OCI-LY7 (cell line): ENCODE measurements at regions not wholly inside any gene's neighbourhood (a gene's known extent, or its start where the extent isn't known, plus 50 kb on each side); places are given as distances from the start of the nearest gene placed in this dataset.

ENCODE experiments used
- EZH2phosphoT487 ChIP-seq: fragments of 200-600 bp; sonication (generic); IDR thresholded peaks from 2 replicates; pipeline ENCODE4 v1.6.1; 2018; ENCODE audit warnings: low read depth, borderline replicate concordance, mild to moderate bottlenecking, mixed run types, antibody characterized with exemption, low read length, moderate library complexity, mixed read lengths
- TF ChIP-seq, protein P1 (sequence below): fragments of 200-600 bp; sonication (generic); conservative IDR thresholded peaks from 2 replicates; pipeline ENCODE4 v1.5.1; 2014; ENCODE audit warnings: mild to moderate bottlenecking, antibody characterized with exemption, low read length, moderate library complexity, mixed read lengths

DNA sequence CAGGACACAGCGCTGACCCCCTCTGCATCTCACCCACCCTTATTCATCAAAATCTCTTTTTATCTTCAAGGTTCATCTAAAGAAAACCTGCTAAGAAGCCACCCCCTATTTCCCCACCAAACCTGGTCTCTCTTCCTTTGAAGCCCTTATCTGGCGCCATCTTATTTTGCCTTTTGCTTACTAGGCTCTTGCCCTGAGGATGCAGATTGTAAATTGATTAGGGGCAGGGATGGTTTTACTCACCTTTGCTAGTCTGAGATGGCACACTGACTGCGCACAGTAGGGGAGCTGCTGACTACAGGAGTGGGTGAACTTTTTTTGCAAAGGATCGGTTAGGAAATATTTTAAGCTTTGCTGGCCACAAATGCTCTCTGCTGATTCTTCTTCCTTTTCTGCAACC, 78.9 kb upstream of the BHLHE40 start:
- TF ChIP-seq, protein P1, sequence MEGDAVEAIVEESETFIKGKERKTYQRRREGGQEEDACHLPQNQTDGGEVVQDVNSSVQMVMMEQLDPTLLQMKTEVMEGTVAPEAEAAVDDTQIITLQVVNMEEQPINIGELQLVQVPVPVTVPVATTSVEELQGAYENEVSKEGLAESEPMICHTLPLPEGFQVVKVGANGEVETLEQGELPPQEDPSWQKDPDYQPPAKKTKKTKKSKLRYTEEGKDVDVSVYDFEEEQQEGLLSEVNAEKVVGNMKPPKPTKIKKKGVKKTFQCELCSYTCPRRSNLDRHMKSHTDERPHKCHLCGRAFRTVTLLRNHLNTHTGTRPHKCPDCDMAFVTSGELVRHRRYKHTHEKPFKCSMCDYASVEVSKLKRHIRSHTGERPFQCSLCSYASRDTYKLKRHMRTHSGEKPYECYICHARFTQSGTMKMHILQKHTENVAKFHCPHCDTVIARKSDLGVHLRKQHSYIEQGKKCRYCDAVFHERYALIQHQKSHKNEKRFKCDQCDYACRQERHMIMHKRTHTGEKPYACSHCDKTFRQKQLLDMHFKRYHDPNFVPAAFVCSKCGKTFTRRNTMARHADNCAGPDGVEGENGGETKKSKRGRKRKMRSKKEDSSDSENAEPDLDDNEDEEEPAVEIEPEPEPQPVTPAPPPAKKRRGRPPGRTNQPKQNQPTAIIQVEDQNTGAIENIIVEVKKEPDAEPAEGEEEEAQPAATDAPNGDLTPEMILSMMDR = no peak
- TF ChIP-seq EZH2phosphoT487 = no peak
